Stimulated activated CD8-positive, alpha-beta memory T cell treated with anti-CD3 and anti-CD28 coated beads, Interleukin-4, amount 100 ng/mL, for 1 hour (primary cell): ENCODE measurements at regions not wholly inside any gene's neighbourhood (a gene's known extent, or its start where the extent isn't known, plus 50 kb on each side); places are given as distances from the start of the nearest gene placed in this dataset.

Experiments used
- DNase-seq, 2 donors: peaks; one replicate each; pipeline ENCODE4 v3.0.0-alpha.2; 2020; ENCODE audit warnings: low read depth in 2 of 2, low spot score in 1 of 2

DNA sequence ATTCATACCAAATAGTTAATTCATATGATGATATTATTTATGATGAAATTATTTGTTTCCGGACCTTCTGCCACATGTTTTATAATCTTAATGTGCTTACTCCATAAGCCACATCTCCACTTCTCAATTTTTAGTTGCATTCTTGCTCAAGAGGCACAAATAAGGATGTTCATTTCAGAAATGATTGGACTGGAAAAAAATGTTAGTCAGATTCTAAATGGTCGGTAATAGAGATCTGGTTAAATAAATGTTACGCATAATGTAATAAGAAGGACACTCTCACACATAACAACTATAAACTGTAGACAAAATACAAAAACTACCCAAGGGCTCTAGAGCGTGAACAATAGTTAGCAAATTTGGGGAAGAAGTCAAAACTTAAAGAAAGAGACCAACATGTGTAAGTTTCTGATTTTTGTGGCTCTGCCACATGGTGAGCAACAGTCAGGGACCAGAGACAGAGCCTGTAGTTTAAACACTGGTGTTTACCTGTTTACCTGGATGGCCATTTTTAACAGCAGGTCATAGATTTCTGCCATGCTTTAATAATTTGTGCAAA, 554.3 kb upstream of the CLINT1 start:
- no peak for DNase-seq

DNA sequence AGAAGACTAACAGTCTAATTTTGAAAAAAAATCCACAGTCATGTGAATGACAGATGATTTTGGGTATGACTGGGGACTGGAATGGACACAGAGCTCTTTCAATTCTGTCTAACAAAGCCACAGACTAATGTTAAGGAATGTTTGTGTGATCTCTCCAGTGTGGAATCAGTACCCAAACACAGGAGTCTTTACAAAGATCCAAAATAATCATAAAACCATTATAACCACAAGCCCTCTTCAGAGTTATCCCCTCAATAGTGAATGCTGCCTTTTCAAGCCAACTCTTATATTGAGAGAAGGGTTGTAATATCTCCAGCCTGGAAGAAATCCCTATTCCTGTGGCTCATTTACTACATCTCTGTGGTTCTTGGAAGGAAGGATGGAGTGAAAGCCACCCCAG, 552.0 kb upstream of the CLINT1 start:
- no peak for DNase-seq

DNA sequence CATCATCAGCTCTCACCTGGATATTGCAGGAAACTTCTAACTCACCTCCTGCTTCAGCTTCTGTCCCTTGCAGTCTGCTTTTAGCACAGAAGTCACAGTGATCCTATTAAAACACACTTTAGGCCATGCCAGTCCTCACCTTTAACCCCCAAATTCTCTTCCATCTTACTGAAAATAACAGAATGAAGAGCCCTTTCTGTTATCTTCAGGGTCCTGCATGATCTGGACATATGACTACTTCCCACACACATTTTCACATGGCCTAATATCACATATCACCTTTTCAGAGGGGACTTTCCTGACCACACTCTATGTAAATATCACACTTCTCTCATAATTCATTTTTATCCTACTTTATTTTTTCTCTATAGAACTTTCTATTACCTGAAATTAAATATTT, 550.6 kb upstream of the CLINT1 start:
- DNase-seq = no peak

DNA sequence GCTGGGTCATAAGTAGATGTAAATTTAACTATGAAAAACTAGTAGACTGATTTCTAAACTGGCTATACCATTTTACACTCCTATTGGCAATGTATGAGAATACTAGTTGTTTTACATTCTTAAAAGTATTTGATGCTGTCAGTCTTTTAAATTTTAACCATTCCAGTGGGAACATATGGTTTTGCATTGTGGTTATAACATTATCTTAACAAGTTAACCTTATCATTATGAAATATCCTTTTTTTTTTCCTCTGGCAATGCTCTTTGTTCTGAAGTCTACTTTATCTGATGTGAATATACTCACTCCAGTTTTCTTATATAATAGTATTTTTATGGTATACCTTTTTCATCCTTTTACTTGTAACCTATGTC, 548.9 kb upstream of the CLINT1 start:
- DNase-seq = no peak

DNA sequence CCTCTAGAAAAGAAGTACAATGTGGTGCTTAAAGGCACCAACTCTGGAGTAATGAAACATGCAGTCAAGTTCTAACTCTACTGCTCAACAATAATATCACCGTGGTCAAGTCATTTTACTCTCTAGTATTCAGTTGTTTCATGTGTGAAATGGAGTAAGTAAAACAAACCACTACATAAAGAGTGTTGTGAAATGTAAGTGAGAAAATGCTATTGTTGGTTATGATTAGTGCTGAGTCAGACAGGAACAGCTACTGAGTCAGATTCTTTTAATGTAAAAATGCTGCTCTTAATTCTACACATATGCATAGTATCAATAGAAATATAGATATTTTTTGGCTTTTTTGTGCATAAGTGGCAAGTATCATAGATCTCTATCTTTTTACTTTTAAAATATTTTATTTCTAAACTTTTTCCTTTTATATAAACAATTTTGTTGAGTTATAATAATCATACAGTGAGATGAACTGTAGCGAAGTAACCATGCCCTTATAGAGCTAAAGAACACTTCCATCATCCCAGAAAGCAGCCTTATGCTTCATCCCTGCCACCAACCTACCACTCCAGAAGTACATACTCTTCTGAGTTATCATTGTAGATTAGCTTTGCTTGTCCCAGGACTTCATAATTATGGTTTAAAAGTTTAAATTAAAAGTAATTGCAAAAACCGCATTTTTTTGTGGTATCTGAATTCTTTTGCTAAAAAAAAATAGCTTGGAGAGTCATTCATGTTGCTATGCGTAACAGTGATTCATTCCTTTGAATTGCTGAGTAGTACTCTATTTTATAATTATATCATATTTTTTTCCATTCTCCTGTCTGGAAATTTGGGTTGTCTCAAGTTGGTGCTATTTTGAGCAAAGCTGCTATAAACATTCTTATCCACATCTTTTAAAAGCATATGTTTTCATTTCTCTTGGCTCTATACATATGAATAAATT, 548.2 kb upstream of the CLINT1 start:
- no peak for DNase-seq

DNA sequence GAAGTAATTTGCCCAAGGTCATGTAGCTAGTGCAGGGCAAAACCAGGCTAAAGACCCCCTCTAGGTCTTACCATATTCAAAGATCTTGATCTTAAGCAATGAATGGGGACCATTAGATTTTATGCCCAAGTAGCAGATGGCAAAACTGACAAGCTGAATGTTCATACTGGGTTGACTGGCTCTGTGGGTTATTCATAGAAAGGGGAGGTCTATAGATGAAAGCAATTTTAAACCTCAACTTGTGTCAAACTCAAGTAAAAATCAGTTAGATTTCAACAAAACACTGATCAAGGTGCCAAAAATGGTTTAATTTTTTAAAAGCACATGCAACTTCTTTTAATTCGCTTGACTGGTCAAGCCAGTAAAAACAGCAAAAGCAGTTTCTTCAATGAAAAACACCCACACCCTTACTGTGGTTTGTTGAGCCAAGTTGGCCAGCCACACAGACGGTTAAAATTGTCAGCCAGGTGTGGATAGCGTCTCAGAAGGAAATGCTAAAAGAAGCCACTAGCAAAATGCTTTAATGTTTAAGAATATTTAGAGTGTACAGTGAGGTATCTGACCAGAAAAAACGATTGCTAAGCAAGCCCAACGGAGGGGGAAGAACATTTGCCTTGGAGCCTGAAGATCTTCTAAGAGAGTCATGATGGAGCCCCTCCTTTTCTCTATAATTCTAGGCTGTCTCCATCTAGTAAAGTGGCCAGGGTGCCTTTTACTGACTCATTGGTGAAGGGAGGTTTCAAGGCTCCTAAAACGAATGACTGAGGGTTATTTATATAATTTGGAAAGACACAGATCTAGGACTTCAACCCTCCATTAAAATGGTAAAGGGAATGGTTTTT, 539.6 kb upstream of the CLINT1 start:
- DNase-seq = no peak

DNA sequence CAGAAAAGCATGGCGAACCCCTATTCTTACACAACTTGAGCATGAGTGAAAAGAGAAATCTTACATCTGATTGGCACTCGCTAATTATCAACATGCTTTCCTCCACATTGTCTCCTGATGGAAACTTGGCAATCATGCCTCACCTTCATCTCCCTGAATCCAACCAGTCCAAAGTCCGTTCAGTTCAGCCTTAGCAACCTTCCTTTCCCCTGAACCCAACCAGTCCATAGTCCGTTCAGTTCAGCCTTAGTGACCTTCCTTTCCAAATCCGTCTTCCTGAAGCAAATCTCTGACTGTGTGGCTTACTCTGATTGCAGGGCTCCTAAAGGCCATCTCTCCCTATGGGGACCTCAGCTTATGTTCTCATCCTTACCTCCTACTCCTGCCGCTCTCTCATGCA, 538.3 kb upstream of the CLINT1 start:
- no peak for DNase-seq

DNA sequence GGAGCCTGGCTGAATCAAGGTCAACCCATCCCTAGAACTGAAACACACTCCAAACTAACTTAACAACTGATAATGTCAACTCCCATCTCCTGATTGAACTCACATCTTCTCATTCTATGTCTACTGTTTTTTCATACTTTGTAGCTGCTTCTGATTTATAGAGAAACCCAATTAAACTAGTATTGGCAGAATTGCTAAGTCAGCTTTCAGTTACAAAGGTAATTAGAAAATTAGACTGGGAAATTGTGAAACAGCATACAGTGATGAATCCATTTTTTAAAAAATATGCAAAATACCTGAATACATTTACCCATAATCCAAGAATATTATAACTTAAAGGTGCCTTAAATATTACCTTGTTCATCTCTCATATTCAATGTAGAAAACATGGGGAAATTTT, 535.2 kb upstream of the CLINT1 start:
- DNase-seq = no peak

DNA sequence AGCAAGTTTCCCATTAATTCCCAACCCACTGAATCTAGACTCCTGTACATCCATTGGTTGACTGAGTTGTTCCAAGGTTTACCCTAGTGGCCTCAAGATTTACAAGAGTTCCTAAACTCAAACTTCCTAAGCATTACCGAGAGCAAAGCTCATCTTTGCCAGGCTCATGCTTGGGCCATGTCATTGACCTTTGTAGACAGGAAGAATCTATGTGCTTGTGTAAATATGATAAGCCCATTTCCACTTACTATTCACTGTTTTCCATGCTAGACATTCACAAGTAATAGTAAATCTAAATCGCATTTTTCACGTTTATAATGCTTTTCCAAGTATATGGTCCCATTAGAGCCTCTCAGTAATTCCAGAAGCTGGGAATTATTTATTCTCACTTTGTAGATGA, 534.5 kb upstream of the CLINT1 start:
- no peak for DNase-seq

DNA sequence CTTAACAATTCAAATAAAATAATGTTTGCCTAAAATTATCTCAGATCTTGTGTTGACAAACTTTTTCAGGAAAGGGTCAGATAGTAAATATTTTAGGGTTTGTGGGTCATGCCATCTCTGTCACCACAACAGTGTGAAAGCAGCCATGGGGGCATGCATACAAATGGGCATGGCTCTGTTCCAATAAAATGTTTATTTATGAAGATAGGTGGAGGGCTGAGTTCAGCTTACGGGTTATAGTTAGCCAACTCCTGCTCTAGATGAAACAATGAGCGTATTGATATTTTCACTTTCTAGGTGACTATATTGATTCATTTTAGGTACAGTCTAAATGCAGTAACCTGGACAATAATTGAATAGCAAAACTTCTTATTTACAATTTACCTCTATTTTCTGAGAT, 533.8 kb upstream of the CLINT1 start:
- no peak for DNase-seq

DNA sequence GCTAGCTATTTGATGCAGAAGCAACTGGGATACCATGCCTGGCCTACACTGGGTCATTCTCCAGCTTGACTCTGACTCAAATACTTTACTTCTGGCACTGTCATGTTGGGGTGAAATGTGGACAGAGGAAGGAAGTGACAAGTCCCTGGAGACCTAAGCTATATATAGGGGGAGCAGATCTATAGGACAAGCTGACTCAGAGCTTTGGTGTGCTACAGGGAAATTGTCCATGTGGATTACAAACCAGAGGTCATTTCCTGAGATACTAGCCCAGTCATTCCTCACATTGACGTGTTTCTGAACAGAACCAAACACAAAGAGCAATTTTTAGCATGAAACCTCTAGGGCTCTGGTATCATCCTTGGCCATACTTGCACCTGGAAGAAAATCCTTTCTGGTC, 531.6 kb upstream of the CLINT1 start:
- DNase-seq = no peak

DNA sequence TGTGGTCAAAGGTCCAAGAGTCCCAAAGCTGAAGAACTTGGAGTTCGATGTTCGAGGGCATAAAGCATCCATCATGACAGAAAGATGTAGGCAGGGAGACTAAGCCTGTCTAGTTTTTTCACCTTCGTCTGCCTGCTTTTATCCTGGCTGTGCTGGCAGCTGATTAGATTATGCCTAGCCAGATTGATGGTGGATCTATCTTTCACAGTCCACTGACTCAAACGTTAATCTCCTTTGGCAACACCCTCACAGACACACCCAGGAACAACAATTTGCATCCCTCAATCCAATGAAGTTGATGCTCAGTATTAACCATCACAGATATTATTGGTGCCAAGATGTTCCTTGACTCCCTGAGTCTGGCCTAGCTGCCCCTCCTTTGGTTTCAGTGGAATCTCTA, 530.8 kb upstream of the CLINT1 start:
- no peak for DNase-seq

DNA sequence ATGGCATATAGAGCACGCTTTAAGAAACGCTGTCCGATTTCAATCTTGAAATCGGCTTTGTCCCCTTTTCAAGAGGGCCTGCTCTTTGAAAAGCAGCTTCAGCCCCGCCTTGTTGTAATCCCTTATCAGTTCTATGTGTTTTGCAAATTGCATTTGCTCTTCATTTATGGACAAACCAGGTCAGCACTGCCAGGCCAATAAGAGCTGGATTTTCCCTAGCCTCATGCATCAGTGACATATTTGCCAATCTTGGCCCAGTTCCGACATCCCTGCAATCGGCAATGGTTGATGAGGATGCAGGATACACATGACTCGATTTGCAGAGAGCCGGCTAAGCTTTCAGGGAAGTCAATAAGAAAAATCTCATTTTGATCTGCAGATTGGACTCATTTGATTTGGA, 529.1 kb upstream of the CLINT1 start:
- DNase-seq = no peak

DNA sequence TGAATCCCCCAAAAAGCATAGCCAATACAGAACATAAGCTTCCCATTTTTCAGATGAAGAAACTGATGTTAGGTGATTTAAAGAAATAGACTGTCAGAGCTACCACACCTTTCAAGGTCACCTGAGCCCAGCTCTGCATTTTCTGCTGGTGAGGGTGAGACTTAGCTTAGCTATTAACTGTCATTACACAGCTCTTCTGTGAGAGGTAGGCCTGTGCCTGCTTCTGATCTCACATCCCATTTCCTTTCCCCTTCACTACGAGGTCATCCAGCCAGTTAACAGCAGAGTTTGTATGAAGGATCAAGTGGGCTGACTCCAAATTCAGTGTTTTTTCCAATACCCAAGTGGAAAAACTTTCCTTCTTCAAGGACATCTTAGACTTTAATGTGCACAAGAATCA, 528.6 kb upstream of the CLINT1 start:
- DNase-seq = no peak

DNA sequence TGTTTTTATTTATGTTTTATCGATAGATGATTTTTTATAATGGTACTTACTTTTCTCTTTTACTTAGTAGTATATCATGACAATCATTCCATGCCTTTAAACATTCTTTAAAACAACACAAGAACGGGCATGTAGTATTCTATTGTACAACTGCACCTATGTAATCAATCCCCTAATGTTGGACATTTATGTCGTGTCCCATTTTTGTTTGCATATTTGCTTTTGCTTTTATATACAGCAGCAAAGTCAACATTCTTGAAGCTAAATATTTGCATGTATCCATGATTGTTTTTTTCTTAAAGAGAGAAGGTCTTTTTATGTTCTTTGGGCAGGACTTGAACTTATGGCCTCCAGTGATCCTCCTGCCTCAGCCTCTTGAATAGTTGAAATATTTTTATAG, 527.0 kb upstream of the CLINT1 start:
- DNase-seq = no peak

DNA sequence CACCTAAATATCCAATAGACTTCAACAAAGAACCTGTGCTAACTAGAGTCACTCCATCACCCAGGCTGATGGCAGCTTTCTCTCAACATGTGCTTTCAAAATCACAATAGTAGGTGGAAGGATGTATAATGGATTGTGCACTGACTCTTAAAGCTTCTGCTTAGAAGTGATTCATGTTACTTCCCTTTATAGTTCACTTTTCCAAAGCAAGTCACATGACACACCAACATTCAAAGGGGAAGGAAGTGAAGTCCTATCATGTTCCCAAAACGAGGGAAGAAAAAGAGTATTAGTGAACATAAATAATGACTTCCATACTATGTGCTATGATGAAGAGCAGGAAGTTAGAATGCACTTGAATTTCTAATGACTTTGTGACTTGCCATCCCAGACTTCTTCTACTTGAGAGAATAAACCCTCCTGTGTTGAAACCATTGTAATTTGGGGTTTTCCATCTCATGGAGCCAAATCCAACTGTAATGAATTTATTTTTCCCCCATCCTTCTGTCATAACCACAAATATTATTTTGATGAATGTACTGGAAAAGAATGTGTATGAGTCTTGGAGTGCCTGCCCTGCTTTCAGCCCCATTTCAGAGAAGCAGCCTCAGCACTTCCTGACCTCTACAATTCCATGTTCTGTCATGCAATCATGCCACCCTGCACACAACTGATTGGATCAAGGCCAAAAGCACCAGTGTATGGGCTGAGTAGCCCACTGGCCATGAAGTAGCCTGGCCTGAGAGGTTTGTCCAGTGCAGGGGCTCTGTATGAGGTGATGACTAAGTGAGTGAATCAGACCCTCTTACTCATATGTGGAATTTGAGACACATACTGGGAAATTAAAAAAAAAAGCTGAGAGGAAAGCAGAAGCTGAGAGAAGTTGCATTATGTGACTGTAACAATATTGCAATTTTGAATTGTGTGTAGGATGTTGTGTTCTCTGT, 525.9 kb upstream of the CLINT1 start:
- no peak for DNase-seq

DNA sequence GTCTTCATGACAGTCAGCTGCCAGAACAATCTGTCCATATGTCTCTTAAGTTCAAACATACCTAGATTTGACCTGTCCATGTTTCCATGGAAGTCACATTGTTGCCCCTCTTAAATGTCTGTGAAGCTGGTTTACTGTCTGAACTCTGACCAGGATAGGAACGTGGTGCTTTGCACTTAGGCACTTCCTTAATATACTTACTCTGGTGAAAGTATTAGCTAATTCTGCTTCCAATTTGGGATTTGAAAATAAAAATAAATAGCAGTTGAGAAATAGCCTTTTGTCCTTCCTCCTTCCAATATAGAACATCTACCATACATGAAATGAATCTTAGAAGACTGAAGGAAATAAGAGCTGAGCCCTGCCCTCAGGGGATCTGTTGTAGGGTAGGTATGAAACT, 524.5 kb upstream of the CLINT1 start:
- no peak for DNase-seq

DNA sequence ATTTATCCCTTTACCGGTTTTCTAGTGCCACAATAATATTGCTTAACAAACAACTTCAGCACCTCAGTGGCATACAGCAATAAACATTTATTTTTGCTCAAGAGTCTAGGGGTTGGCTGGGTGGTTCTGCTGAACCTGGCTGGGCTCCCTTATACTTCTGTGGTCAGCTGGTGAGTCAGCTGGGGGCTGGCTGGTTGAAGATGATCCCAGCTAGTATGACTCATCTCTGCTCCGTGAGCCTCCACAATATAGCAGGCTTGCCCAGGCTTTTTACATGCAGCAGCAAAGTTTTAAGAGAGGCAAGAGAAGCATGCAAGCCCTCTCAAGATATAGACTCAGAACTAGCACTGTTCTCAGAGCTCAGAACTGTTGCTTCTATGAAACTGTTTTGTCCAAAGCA, 523.5 kb upstream of the CLINT1 start:
- no peak for DNase-seq

DNA sequence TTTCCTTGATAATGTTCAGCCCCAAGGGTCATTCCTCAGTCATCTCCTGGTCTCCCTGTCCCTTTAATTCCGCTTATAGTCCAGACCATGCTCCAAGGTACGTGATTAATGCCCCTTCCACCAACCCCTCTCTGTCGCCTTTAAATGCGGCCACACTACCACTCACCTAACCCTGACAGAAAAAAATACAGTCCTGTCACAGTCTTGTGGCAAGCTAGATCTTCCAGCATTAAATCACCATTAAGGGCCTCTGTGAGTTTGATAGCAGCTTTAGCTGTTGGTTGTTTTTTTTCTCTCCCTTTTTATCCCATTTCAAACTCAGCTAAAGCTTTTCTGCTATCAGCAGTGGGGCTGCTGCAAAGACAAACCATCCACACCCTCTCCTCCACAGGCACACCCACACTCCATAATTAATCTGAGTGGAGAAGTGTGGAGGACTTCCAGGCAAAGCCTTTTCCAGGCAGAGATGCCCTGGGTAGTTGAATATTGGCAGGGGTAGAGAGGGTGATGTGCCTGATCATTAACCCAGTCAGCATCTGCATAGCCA, 522.7 kb upstream of the CLINT1 start:
- no peak for DNase-seq

DNA sequence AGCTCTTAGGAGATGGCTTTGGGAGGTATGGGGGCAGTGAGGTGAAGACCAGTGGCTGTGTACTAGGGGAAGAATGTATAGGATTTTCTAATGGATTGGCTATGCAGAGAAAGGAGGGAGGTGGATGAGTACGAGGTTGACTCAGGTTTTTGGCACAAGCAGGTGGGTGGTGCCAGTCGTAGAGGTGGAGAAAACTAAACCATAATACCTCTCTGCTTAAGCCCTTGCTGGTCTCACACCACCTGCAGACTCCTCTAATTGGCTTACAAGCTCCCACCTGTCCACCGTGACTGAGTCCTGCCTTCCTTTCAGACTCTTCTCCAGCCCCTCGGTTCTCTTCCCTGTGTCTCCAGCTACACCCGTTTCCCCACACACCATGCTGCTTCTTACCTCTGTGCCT, 521.7 kb upstream of the CLINT1 start:
- no peak for DNase-seq

DNA sequence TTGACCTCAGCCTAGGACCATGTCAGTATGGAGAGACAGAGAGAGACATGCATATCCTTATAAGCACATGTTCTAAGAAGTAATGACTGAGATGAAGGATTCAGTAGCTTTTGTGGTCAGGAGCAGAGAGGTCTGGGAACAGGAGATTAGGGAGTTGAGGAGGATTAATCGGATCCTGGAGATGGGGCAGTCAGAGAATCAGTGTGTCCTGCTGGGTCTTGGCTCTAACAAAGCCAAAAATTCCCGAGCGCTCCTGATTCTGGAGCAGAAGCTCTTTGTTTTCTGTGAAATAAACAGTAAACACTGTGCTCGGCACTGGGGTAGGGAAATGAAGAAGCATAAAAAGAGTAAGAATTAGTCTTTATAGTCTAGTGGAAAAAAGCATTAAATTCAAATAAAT, 520.0 kb upstream of the CLINT1 start:
- no peak for DNase-seq
